ENCODE measurements at regions not wholly inside any gene's neighbourhood (a gene's known extent, or its start where the extent isn't known, plus 50 kb on each side); places are given as distances from the start of the nearest gene placed in this dataset.

DNA sequence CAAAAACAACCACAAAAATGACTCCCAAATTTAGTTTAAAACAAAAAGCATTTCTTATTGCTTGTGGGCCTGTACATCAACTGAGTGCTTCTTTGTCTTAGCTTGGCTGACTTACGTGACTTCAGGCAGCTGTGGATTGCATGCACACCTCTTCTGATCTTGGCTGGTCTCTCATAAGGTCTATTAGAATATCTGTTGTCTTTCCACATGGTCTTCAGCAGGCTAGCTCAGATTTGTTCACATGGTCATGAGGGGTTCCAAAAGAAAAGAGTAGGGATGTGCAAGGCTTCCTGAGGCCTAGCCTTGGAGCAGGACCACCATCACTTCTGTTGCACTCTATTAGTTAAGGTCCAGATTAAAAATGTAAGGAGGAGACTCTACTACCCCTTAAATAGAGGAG is 120.1 kb downstream of the LRRC70 start:
- no peaks in the 10 kb centered on the region for H3K4me1 ChIP-seq (ENCODE audit: insufficient read depth)
- H3K36me3 ChIP-seq (ENCODE audit: insufficient read depth), result no peaks in the 10 kb centered on the region
- no peak overlapping the region for H3K4me3 ChIP-seq (ENCODE audit: low read depth, low read length)
- 78% methylated on average over 1 of the region's 1 CpG for WGBS
- DNase-seq (ENCODE audit: extremely low spot score), result no peak
- H3K27ac ChIP-seq (ENCODE audit: low read depth), result no peak overlapping the region

DNA sequence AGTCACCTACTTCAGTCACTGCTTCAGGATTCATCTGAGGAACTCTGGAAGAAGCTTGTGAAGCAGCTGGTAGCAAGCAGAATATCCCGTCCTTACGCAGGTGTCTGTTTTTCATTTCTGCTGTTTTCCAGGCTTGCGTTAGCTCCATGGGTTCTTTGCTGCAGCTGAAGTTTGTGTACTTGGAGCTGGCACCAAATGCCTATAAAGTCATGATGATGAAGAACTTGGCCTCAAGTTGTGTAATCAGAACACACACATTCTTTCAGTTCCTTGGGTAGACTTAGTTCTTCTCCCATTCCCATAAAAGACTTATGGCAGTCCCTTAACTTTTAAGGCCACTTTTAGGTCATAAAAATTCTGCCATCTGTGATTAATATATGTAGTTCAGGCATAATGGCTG is 116.7 kb downstream of the LRRC70 start:
- Histone ChIP-seq H3K4me3 (ENCODE audit: low read depth, low read length) (no peak overlapping the region), H3K4me1 (ENCODE audit: insufficient read depth) (no peaks in the 10 kb centered on the region), H3K36me3 (ENCODE audit: insufficient read depth) (no peaks in the 10 kb centered on the region), H3K27ac (ENCODE audit: low read depth) (no peak overlapping the region)
- WGBS, result 57% methylated on average over 3 of the region's 3 CpGs
- no peak for DNase-seq (ENCODE audit: extremely low spot score)

DNA sequence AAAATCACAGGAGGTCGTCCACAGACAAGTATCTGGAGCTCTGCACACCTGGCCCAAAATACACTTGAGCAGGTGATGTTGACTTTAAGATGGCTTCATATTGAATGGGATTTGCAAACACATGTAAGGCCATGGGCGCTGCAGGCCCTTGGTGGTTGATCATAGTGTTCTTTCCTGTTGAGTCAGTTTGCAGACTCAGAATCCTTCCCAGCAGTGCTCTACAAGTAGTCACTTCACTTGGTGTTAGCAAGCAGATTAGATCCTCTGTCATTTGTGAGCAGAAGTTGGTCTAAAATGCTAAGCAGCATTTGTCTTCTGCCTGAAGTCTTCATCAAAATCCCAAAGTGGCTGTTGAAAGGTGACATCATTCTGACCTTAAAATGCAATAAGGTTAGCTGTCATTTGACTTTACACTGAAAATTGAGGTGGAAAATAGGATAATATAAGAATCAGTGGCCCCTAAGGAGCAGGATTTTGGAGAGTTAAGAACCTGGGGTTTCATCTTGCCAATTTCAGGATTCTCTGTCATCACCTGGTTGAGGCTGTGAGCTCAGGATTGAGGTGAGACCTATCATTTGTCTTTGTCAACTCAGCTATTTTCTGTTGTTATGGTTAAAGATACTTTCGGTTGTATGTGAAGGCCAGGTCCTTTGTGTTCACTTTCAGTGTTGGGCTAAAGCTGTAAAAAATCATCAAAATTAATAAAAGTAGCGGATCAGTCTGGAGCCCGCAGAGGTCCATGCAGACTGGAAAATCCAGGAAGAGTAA is 114.5 kb downstream of the LRRC70 start:
- DNase-seq (ENCODE audit: extremely low spot score), result no peak
- WGBS, result 85% methylated on average over 5 of the region's 5 CpGs

GRCh38 chr5:62691946-62692345 is 113.3 kb downstream of the LRRC70 start:
- WGBS, result 94% methylated on average over 3 of the region's 3 CpGs
- Histone ChIP-seq H3K4me1 (ENCODE audit: insufficient read depth) (no peaks in the 10 kb centered on the region), H3K4me3 (ENCODE audit: low read depth, low read length) (no peak overlapping the region), H3K36me3 (ENCODE audit: insufficient read depth) (no peaks in the 10 kb centered on the region), H3K27ac (ENCODE audit: low read depth) (no peak overlapping the region)
- no peak for DNase-seq (ENCODE audit: extremely low spot score)

More for the DNA sequence above, 114.5 kb downstream of the LRRC70 start:
- Histone ChIP-seq H3K4me1 (ENCODE audit: insufficient read depth) (no peaks in the 10 kb centered on the region), H3K27ac (ENCODE audit: low read depth) (no peak overlapping the region), H3K36me3 (ENCODE audit: insufficient read depth) (no peaks in the 10 kb centered on the region), H3K4me3 (ENCODE audit: low read depth, low read length) (no peak overlapping the region)

GRCh38 chr5:62690421-62690820 is 111.8 kb downstream of the LRRC70 start:
- 78% methylated on average over 6 of the region's 6 CpGs for WGBS
- Histone ChIP-seq H3K4me3 (ENCODE audit: low read depth, low read length) (no peak overlapping the region), H3K27ac (ENCODE audit: low read depth) (no peak overlapping the region), H3K4me1 (ENCODE audit: insufficient read depth) (no peaks in the 10 kb centered on the region), H3K36me3 (ENCODE audit: insufficient read depth) (no peaks in the 10 kb centered on the region)
- no peak for DNase-seq (ENCODE audit: extremely low spot score)

DNA sequence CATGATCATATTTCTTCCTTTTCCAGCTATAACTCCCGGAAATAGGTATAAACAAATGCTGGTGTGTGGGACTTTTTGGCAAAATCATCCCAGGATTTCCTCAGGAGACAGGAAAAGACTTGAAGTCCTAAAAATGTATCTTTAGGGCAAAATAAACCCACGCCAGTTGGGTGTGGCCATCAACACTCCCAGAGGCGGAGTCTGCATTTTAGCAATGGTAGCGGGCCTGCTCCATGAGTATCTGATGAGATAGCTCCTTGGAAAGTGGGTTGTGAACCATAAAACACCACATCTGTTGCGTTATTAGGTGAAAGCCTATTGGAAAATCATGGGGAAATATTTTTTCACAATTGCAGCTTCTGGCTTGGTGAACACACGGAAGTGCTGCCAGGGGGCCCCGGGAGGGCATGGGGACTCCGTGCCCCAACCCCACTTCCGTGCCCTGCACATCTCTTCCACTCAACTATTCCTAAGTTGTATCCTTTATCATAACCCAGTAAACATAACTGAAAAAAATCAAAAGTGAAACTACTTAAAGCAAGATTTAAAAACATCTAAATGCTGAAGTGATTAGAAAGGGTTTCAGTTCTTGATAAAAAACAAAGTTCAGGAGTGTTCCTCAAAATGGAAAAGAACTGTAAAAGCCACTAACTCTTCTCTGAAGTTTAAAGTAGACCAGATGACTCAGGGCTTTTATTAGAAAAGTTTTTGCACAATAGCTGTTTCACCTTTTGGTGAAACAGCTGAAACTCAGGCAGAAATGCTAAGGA is 111.2 kb downstream of the LRRC70 start:
- 71% methylated on average over 9 of the region's 9 CpGs for WGBS
- Histone ChIP-seq H3K27ac (ENCODE audit: low read depth) (no peak overlapping the region), H3K4me1 (ENCODE audit: insufficient read depth) (no peaks in the 10 kb centered on the region), H3K4me3 (ENCODE audit: low read depth, low read length) (no peak overlapping the region), H3K36me3 (ENCODE audit: insufficient read depth) (no peaks in the 10 kb centered on the region)
- DNase-seq (ENCODE audit: extremely low spot score), result no peak

- Histone ChIP-seq H3K4me3 (ENCODE audit: low read depth, low read length) (no peak overlapping the region), H3K36me3 (ENCODE audit: insufficient read depth) (no peaks in the 10 kb centered on the region), H3K4me1 (ENCODE audit: insufficient read depth) (no peaks in the 10 kb centered on the region), H3K27ac (ENCODE audit: low read depth) (no peak overlapping the region)
- WGBS, result 89% methylated on average over 1 of the region's 1 CpG
- DNase-seq (ENCODE audit: extremely low spot score), result no peak
Measured at GRCh38 chr5:62686692-62687091, 108.1 kb downstream of the LRRC70 start.

- no peaks in the 10 kb centered on the region for H3K4me1 ChIP-seq (ENCODE audit: insufficient read depth)
- DNase-seq (ENCODE audit: extremely low spot score), result no peak
- no peak overlapping the region for H3K4me3 ChIP-seq (ENCODE audit: low read depth, low read length)
- H3K36me3 ChIP-seq (ENCODE audit: insufficient read depth), result no peaks in the 10 kb centered on the region
- no peak overlapping the region for H3K27ac ChIP-seq (ENCODE audit: low read depth)
Measured at GRCh38 chr5:62685221-62685620, 106.6 kb downstream of the LRRC70 start.

DNA sequence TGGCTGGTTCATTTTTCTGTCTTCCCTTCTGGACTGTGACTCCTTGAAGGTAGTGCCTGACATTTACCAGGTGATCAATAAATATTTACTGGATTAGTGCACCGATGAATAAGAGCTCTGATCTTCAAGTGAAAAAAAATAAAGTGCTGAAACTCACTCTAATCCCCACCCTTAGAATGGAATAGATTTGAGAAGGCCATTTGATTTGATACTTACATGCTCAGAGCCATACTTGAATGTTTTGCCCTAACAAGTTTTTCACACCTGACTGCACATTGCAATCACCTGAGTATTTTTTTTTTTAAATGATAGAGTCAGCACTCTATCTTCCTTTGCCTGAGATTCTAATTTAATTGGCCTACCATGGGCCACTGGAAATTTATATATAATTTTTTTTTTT is 105.7 kb downstream of the LRRC70 start:
- DNase-seq (ENCODE audit: extremely low spot score), result no peak
- WGBS, result 54% methylated on average over 1 of the region's 1 CpG
- no peak overlapping the region for H3K27ac ChIP-seq (ENCODE audit: low read depth)
- no peaks in the 10 kb centered on the region for H3K4me1 ChIP-seq (ENCODE audit: insufficient read depth)
- H3K36me3 ChIP-seq (ENCODE audit: insufficient read depth), result no peaks in the 10 kb centered on the region
- no peak overlapping the region for H3K4me3 ChIP-seq (ENCODE audit: low read depth, low read length)

DNA sequence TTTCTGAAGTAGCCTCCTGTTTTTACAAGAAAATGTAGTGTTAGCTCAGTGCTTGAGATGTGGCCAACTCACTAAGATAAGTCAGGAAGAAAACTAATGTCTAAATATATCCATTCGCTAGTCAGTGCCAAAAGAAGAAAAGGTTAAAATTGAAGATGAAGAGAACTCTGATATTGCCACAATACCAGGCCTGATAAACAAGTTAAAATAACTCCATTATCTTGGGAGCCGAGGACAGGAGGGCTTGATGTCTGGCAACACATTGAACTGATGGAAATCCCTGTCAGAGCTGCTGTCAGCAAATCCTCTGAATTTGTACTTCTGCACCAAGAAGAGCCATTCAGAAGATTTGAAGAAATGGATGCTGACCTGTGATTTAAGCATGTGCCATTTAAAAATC is 103.4 kb downstream of the LRRC70 start:
- WGBS, result 46% methylated on average over 2 of the region's 2 CpGs
- H3K4me3 ChIP-seq (ENCODE audit: low read depth, low read length), result no peak overlapping the region
- no peak overlapping the region for H3K27ac ChIP-seq (ENCODE audit: low read depth)
- no peaks in the 10 kb centered on the region for H3K36me3 ChIP-seq (ENCODE audit: insufficient read depth)
- DNase-seq (ENCODE audit: extremely low spot score), result no peak
- no peaks in the 10 kb centered on the region for H3K4me1 ChIP-seq (ENCODE audit: insufficient read depth)

- 77% methylated on average over 3 of the region's 3 CpGs for WGBS
- no peaks in the 10 kb centered on the region for H3K36me3 ChIP-seq (ENCODE audit: insufficient read depth)
- H3K27ac ChIP-seq (ENCODE audit: low read depth), result no peak overlapping the region
- H3K4me3 ChIP-seq (ENCODE audit: low read depth, low read length), result no peak overlapping the region
- no peak for DNase-seq (ENCODE audit: extremely low spot score)
- no peaks in the 10 kb centered on the region for H3K4me1 ChIP-seq (ENCODE audit: insufficient read depth)
Measured at GRCh38 chr5:62681117-62681850, 102.7 kb downstream of the LRRC70 start.

DNA sequence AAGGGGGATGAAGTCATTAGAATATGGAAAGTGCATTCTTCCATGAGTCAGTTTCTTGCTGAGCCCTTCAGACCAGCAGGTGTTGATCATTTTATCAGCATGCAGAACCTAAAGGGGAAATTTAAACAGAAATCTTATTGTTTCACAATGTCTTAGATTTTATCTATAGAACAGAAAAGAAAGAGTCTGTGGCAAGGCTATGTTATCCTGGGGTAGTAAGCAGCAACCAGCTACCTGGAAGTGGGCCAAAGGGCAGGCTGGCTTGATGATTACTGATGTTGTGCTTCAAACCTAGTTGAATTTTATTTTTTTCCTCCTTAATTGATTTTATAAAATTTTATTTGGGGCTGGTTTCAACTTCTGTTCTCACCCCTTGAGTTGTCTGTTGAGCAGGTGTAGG is 101.5 kb downstream of the LRRC70 start:
- H3K36me3 ChIP-seq (ENCODE audit: insufficient read depth), result no peaks in the 10 kb centered on the region
- H3K27ac ChIP-seq (ENCODE audit: low read depth), result no peak overlapping the region
- no peak overlapping the region for H3K4me3 ChIP-seq (ENCODE audit: low read depth, low read length)
- no peaks in the 10 kb centered on the region for H3K4me1 ChIP-seq (ENCODE audit: insufficient read depth)
- no peak for DNase-seq (ENCODE audit: extremely low spot score)

All from urinary bladder (tissue), 3 donors.